Testis (tissue), 2 donors: ENCODE measurements at regions not wholly inside any gene's neighbourhood (a gene's known extent, or its start where the extent isn't known, plus 50 kb on each side); places are given as distances from the start of the nearest gene placed in this dataset.

ENCODE experiments used
- POLR2A ChIP-seq: fragments of 450-650 bp; IDR thresholded peaks from one replicate; pipeline ENCODE4 v1.6.1; 2017; ENCODE audit warnings: antibody characterized with exemption, mild to moderate bottlenecking, moderate library complexity
- TF ChIP-seq, protein P1 (sequence below), 3 experiments: fragments of 450-650 bp in 2 of 3; fragments of 200-600 bp in 1 of 3; sonication (generic) in 1 of 3; IDR thresholded peaks; one replicate each; pipeline ENCODE4 v1.5.1; 2016 to 2019; ENCODE audit warnings: antibody characterized with exemption in 3 of 3, mild to moderate bottlenecking in 2 of 3, moderate library complexity in 1 of 3

DNA sequence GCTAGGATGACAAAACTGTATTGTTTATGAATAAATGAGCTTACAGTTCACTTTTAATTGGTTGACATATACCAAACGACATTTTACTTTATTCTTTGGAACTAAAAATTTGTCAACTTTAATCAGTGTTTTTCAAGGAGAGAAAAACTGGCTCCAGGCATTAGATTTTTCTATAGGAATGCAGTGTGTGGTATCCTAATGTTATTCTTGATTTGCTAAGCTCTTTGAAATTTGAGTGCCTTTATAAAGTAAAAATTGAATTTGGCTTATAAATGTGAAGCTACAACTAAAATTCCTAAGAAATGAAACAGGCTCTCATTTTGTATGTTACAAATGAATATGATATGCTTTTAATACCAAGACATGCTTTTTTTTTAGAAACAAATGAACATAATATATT lies 442.2 kb upstream of the TRAM1L1 start:
- TF ChIP-seq, protein P1, sequence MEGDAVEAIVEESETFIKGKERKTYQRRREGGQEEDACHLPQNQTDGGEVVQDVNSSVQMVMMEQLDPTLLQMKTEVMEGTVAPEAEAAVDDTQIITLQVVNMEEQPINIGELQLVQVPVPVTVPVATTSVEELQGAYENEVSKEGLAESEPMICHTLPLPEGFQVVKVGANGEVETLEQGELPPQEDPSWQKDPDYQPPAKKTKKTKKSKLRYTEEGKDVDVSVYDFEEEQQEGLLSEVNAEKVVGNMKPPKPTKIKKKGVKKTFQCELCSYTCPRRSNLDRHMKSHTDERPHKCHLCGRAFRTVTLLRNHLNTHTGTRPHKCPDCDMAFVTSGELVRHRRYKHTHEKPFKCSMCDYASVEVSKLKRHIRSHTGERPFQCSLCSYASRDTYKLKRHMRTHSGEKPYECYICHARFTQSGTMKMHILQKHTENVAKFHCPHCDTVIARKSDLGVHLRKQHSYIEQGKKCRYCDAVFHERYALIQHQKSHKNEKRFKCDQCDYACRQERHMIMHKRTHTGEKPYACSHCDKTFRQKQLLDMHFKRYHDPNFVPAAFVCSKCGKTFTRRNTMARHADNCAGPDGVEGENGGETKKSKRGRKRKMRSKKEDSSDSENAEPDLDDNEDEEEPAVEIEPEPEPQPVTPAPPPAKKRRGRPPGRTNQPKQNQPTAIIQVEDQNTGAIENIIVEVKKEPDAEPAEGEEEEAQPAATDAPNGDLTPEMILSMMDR (IDR thresholded peaks at IDR 0.05), result no peak
- no peak for TF ChIP-seq POLR2A
